ENCODE measurements at regions not wholly inside any gene's neighbourhood (a gene's known extent, or its start where the extent isn't known, plus 50 kb on each side); places are given as distances from the start of the nearest gene placed in this dataset.

GRCh38 chr5:68707575-68707974 lies 386.2 kb upstream of the SLC30A5 start:
- Histone ChIP-seq H3K9me3 (ENCODE audit: control insufficient read depth, insufficient read depth, low read depth, low read length) (no peaks in the 10 kb centered on the region), H3K4me3 (ENCODE audit: low read depth, low read length) (no peak overlapping the region), H3K4me1 (ENCODE audit: control insufficient read depth, insufficient read depth, low read length) (no peaks in the 10 kb centered on the region), H3K27ac (ENCODE audit: extremely low read depth, low read depth, low read length) (no peak overlapping the region), H3K36me3 (ENCODE audit: control insufficient read depth in 2 of 2, insufficient read depth in 1 of 2, low read length in 2 of 2) (no peaks in the 10 kb centered on the region)
- ChIA-PET POLR2A (no interaction called here), CTCF (interaction anchor here (0.6 kb wide), 1 partner anchor 565 kb away, joined by 8 read pairs; no protein-coding TSS in a partner anchor)
- TF ChIP-seq ZBTB26 (tag by site-specific recombination; optimal IDR thresholded peaks at IDR 0.05) (no peak), ZNF555 (tag by site-specific recombination; conservative IDR thresholded peaks at IDR 0.05) (no peak), ZNF2 (tag by site-specific recombination; IDR thresholded peaks at IDR 0.05) (no peak), ZXDB (tag by site-specific recombination; IDR thresholded peaks at IDR 0.05) (no peak), YY2 (tag by site-specific recombination; IDR thresholded peaks at IDR 0.05) (no peak), ZNF416 (tag by site-specific recombination; IDR thresholded peaks at IDR 0.05) (no peak), ZNF768 (tag by site-specific recombination; IDR thresholded peaks at IDR 0.05) (no peak), ZNF571 (tag by site-specific recombination; IDR thresholded peaks at IDR 0.05) (no peak), SP3 (tag by site-specific recombination; IDR thresholded peaks at IDR 0.05) (no peak), ZBTB8A (tag by site-specific recombination; IDR thresholded peaks at IDR 0.05) (no peak), ZNF184 (tag by site-specific recombination; IDR thresholded peaks at IDR 0.05) (no peak), PRDM1 (tag by site-specific recombination; IDR thresholded peaks at IDR 0.05) (no peak), ZNF248 (tag by site-specific recombination; IDR thresholded peaks at IDR 0.05) (no peak), ZNF112 (tag by site-specific recombination; IDR thresholded peaks at IDR 0.05) (no peak)
- TF ChIP-seq, protein P1, sequence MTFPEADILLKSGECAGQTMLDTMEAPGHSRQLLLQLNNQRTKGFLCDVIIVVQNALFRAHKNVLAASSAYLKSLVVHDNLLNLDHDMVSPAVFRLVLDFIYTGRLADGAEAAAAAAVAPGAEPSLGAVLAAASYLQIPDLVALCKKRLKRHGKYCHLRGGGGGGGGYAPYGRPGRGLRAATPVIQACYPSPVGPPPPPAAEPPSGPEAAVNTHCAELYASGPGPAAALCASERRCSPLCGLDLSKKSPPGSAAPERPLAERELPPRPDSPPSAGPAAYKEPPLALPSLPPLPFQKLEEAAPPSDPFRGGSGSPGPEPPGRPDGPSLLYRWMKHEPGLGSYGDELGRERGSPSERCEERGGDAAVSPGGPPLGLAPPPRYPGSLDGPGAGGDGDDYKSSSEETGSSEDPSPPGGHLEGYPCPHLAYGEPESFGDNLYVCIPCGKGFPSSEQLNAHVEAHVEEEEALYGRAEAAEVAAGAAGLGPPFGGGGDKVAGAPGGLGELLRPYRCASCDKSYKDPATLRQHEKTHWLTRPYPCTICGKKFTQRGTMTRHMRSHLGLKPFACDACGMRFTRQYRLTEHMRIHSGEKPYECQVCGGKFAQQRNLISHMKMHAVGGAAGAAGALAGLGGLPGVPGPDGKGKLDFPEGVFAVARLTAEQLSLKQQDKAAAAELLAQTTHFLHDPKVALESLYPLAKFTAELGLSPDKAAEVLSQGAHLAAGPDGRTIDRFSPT (tag by site-specific recombination; IDR thresholded peaks at IDR 0.05), result no peak
- TF ChIP-seq, protein P2, sequence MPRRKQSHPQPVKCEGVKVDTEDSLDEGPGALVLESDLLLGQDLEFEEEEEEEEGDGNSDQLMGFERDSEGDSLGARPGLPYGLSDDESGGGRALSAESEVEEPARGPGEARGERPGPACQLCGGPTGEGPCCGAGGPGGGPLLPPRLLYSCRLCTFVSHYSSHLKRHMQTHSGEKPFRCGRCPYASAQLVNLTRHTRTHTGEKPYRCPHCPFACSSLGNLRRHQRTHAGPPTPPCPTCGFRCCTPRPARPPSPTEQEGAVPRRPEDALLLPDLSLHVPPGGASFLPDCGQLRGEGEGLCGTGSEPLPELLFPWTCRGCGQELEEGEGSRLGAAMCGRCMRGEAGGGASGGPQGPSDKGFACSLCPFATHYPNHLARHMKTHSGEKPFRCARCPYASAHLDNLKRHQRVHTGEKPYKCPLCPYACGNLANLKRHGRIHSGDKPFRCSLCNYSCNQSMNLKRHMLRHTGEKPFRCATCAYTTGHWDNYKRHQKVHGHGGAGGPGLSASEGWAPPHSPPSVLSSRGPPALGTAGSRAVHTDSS (tag by site-specific recombination; IDR thresholded peaks at IDR 0.05), result no peak
- TF ChIP-seq, protein P3, sequence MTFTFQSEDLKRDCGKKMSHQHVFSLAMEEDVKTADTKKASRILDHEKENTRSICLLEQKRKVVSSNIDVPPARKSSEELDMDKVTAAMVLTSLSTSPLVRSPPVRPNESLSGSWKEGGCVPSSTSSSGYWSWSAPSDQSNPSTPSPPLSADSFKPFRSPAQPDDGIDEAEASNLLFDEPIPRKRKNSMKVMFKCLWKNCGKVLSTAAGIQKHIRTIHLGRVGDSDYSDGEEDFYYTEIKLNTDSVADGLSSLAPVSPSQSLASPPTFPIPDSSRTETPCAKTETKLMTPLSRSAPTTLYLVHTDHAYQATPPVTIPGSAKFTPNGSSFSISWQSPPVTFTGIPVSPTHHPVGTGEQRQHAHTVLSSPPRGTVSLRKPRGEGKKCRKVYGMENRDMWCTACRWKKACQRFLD (tag by site-specific recombination; IDR thresholded peaks at IDR 0.05), result no peak

- no peaks in the 10 kb centered on the region for H3K4me1 ChIP-seq (ENCODE audit: control insufficient read depth, insufficient read depth, low read length)
- H3K36me3 ChIP-seq (ENCODE audit: control insufficient read depth in 2 of 2, insufficient read depth in 1 of 2, low read length in 2 of 2), result no peaks in the 10 kb centered on the region
- no peaks in the 10 kb centered on the region for H3K9me3 ChIP-seq (ENCODE audit: control insufficient read depth, insufficient read depth, low read depth, low read length)
- TF ChIP-seq KLF16 (tag by site-specific recombination; IDR thresholded peaks at IDR 0.05) (no peak), IKZF3 (tag by site-specific recombination; IDR thresholded peaks at IDR 0.05) (no peak), ZNF548 (tag by site-specific recombination; IDR thresholded peaks at IDR 0.05) (no peak), ZNF626 (tag by site-specific recombination; IDR thresholded peaks at IDR 0.05) (no peak), ZNF501 (tag by site-specific recombination; IDR thresholded peaks at IDR 0.05) (no peak)
- TF ChIP-seq, protein P4, sequence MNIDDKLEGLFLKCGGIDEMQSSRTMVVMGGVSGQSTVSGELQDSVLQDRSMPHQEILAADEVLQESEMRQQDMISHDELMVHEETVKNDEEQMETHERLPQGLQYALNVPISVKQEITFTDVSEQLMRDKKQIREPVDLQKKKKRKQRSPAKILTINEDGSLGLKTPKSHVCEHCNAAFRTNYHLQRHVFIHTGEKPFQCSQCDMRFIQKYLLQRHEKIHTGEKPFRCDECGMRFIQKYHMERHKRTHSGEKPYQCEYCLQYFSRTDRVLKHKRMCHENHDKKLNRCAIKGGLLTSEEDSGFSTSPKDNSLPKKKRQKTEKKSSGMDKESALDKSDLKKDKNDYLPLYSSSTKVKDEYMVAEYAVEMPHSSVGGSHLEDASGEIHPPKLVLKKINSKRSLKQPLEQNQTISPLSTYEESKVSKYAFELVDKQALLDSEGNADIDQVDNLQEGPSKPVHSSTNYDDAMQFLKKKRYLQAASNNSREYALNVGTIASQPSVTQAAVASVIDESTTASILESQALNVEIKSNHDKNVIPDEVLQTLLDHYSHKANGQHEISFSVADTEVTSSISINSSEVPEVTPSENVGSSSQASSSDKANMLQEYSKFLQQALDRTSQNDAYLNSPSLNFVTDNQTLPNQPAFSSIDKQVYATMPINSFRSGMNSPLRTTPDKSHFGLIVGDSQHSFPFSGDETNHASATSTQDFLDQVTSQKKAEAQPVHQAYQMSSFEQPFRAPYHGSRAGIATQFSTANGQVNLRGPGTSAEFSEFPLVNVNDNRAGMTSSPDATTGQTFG (tag by site-specific recombination; IDR thresholded peaks at IDR 0.05; ENCODE audit: borderline replicate concordance), result no peak
- CTCF ChIA-PET, result interaction anchor here (0.6 kb wide), 1 partner anchor 566 kb away, joined by 8 read pairs; no protein-coding TSS in a partner anchor
- no peak overlapping the region for H3K27ac ChIP-seq (ENCODE audit: extremely low read depth, low read depth, low read length)
- POLR2A ChIA-PET, result no interaction called here
- H3K4me3 ChIP-seq (ENCODE audit: low read depth, low read length), result no peak overlapping the region
Measured at GRCh38 chr5:68708156-68708841, 385.5 kb upstream of the SLC30A5 start.
